Caco-2 (cell line): ENCODE measurements at regions not wholly inside any gene's neighbourhood (a gene's known extent, or its start where the extent isn't known, plus 50 kb on each side); places are given as distances from the start of the nearest gene placed in this dataset.

ENCODE experiments used
- BruUV-seq: library from RNA; stranded (reverse); fragments of 400-500 nt; replicated peaks from 2 replicates; lab custom pipeline; 2021; lab: Mats Ljungman, UMichigan
- CTCF ChIA-PET: fragments of 300-600 bp; sonication (Branson Sonifier 250); formaldehyde crosslinking; loops from one replicate; lab custom pipeline; 2022; ENCODE audit warnings: antibody characterized with exemption; lab: Charles Lee
- POLR2A ChIA-PET: fragments of 300-600 bp; sonication (Branson Sonifier 250); formaldehyde crosslinking; loops from one replicate; lab custom pipeline; 2022; ENCODE audit warnings: antibody characterized with exemption; lab: Charles Lee
- DNase-seq, 2 experiments: peaks; one replicate each; pipeline versions ENCODE4 v3.0.0 to v3.0.0-alpha.2; 2020 to 2022
- H3K27me3 ChIP-seq: replicated peaks from 2 replicates; pipeline ENCODE4 v1.6.0; 2011; ENCODE audit warnings: low read length; ENCODE audit not compliant: control insufficient read depth, insufficient read depth
- H3K36me3 ChIP-seq: 2 replicates; pipeline ENCODE4 v1.5.1; 2011; ENCODE audit warnings: low read length; ENCODE audit not compliant: control insufficient read depth, insufficient read depth
- H3K4me1 ChIP-seq: fragments of 250-450 bp; sonication (Bioruptor Pico); 2 replicates; pipeline ENCODE4 v1.5.1; 2020; ENCODE audit warnings: mild to moderate bottlenecking
- H3K4me3 ChIP-seq: 2 replicates; pipeline ENCODE4 v1.5.1; 2011; ENCODE audit warnings: low read depth, mild to moderate bottlenecking, control low read depth, low read length
- H3K9me3 ChIP-seq: fragments of 250-450 bp; sonication (Bioruptor Pico); 2 replicates; pipeline ENCODE4 v1.5.1; 2020; ENCODE audit warnings: mild to moderate bottlenecking, moderate library complexity
- H3K27ac Mint-ChIP-seq: one replicate; pipeline ENCODE4 v1.8.0; 2022; ENCODE audit warnings: mixed read lengths; ENCODE audit not compliant: unreplicated experiment
- H3K27me3 Mint-ChIP-seq: one replicate; pipeline ENCODE4 v1.8.0; 2022; ENCODE audit warnings: mixed read lengths; ENCODE audit not compliant: insufficient read depth, unreplicated experiment
- H3K36me3 Mint-ChIP-seq: one replicate; pipeline ENCODE4 v1.8.0; 2022; ENCODE audit warnings: mild to moderate bottlenecking, mixed read lengths; ENCODE audit not compliant: insufficient read depth, unreplicated experiment
- H3K4me1 Mint-ChIP-seq: one replicate; pipeline ENCODE4 v1.8.0; 2022; ENCODE audit warnings: low read depth, mixed read lengths; ENCODE audit not compliant: unreplicated experiment
- H3K4me3 Mint-ChIP-seq: one replicate; pipeline ENCODE4 v1.8.0; 2022; ENCODE audit warnings: mild to moderate bottlenecking, moderate library complexity, mixed read lengths; ENCODE audit not compliant: unreplicated experiment
- H3K9me3 Mint-ChIP-seq: one replicate; pipeline ENCODE4 v1.8.0; 2022; ENCODE audit warnings: mixed read lengths; ENCODE audit not compliant: unreplicated experiment
- CTCF ChIP-seq, 2 experiments: fragments of 200-600 bp in 1 of 2; IDR thresholded peaks; 1 replicate in 1 of 2; 2 replicates in 1 of 2; pipeline versions ENCODE4 v1.5.1 to v1.8.0; 2011 to 2022; ENCODE audit warnings: antibody characterized with exemption in 1 of 2, control low read depth in 1 of 2, inconsistent platforms in 1 of 2, low read depth in 1 of 2, low read length in 1 of 2, mild to moderate bottlenecking in 1 of 2, moderate library complexity in 1 of 2; ENCODE audit not compliant: insufficient read depth in 1 of 2, severe bottlenecking in 1 of 2, unreplicated experiment in 1 of 2
- intact Hi-C: fragments of 100-400 bp; cut with micrococcal nuclease; formaldehyde crosslinking; loops from one replicate; pipeline ENCODE4 v1.10.0; 2022; ENCODE audit not compliant: unreplicated experiment

DNA sequence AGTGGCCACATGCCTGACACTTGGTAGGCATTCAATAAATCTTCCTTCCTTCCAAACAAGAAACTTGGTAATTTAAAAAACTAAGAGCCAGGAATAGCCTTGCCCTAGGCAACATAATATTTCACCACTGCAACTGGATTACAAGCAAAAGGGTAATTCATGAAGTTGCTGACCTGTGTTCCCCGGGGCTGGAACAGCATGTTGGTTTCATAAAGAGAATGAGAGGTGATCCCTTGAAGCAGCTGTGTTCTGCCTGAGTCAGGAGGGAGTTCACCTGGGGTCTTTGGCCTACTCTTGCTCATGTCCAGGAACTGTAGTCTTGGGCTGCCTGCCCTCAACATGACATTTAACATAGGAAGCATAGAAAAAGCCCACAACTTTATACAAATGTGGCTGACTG, 329.0 kb upstream of the DAB1 start:
- Mint-ChIP-seq H3K9me3 (no peaks in the 10 kb centered on the region), H3K27ac (no peak overlapping the region), H3K36me3 (no peaks in the 10 kb centered on the region), H3K27me3 (peaks cover 23% of the 10 kb centered on the region), H3K4me3 (no peak overlapping the region), H3K4me1 (no peaks in the 10 kb centered on the region)
- POLR2A ChIA-PET: no interaction called here
- BruUV-seq: no TSS peak
- no peak for TF ChIP-seq CTCF (IDR thresholded peaks at IDR 0.05; ENCODE audit: insufficient read depth in 1 of 2, low read depth in 1 of 2, low read length in 1 of 2, severe bottlenecking in 1 of 2, unreplicated experiment in 1 of 2)
- no peak for DNase-seq
- no peaks in the 10 kb centered on the region for H3K27me3 ChIP-seq
- H3K9me3 ChIP-seq: no peaks in the 10 kb centered on the region
- intact Hi-C loops: no loop called here
- H3K36me3 ChIP-seq: no peaks in the 10 kb centered on the region
- CTCF ChIA-PET: no interaction called here
- no peak overlapping the region for H3K4me3 ChIP-seq
- no peaks in the 10 kb centered on the region for H3K4me1 ChIP-seq

- no peaks in the 10 kb centered on the region for H3K9me3 Mint-ChIP-seq
- POLR2A ChIA-PET: no interaction called here
- BruUV-seq: no TSS peak
- no peak overlapping the region for H3K27ac Mint-ChIP-seq
- no peak overlapping the region for H3K4me3 Mint-ChIP-seq
- no peak for TF ChIP-seq CTCF (IDR thresholded peaks at IDR 0.05; ENCODE audit: insufficient read depth in 1 of 2, low read depth in 1 of 2, low read length in 1 of 2, severe bottlenecking in 1 of 2, unreplicated experiment in 1 of 2)
- CTCF ChIA-PET: no interaction called here
- intact Hi-C loops: no loop called here
- DNase-seq: no peak
- H3K4me1 ChIP-seq: no peaks in the 10 kb centered on the region
- H3K36me3 Mint-ChIP-seq: no peaks in the 10 kb centered on the region
- H3K4me1 Mint-ChIP-seq: no peaks in the 10 kb centered on the region
- no peak overlapping the region for H3K4me3 ChIP-seq
- no peaks in the 10 kb centered on the region for H3K9me3 ChIP-seq
- H3K36me3 ChIP-seq: no peaks in the 10 kb centered on the region
- H3K27me3 ChIP-seq: no peaks in the 10 kb centered on the region
- peaks cover 16% of the 10 kb centered on the region for H3K27me3 Mint-ChIP-seq
These were observed 324.9 kb upstream of the DAB1 start for GRCh38 chr1:57748719-57749118.

- BruUV-seq: no TSS peak
- CTCF ChIA-PET: no interaction called here
These were observed 324.0 kb upstream of the DAB1 start for GRCh38 chr1:57747818-57748217.

More at GRCh38 chr1:57747818-57748217, 324.0 kb upstream of the DAB1 start:
- POLR2A ChIA-PET: no interaction called here
- Mint-ChIP-seq H3K4me3 (no peak overlapping the region), H3K27ac (no peak overlapping the region), H3K27me3 (peaks cover 16% of the 10 kb centered on the region), H3K9me3 (no peaks in the 10 kb centered on the region), H3K36me3 (no peaks in the 10 kb centered on the region), H3K4me1 (no peaks in the 10 kb centered on the region)
- Histone ChIP-seq H3K4me3 (no peak overlapping the region), H3K27me3 (no peaks in the 10 kb centered on the region), H3K4me1 (no peaks in the 10 kb centered on the region), H3K9me3 (no peaks in the 10 kb centered on the region), H3K36me3 (no peaks in the 10 kb centered on the region)
- no peak for DNase-seq
- intact Hi-C loops: no loop called here
- no peak for TF ChIP-seq CTCF (IDR thresholded peaks at IDR 0.05; ENCODE audit: insufficient read depth in 1 of 2, low read depth in 1 of 2, low read length in 1 of 2, severe bottlenecking in 1 of 2, unreplicated experiment in 1 of 2)
